CD4-positive, alpha-beta T cell treated with Interferon gamma for 1 hour (primary cell): ENCODE measurements at regions not wholly inside any gene's neighbourhood (a gene's known extent, or its start where the extent isn't known, plus 50 kb on each side); places are given as distances from the start of the nearest gene placed in this dataset.

ENCODE experiments used
- DNase-seq: peaks from one replicate; pipeline ENCODE4 v3.0.0-alpha.2; 2020

DNA sequence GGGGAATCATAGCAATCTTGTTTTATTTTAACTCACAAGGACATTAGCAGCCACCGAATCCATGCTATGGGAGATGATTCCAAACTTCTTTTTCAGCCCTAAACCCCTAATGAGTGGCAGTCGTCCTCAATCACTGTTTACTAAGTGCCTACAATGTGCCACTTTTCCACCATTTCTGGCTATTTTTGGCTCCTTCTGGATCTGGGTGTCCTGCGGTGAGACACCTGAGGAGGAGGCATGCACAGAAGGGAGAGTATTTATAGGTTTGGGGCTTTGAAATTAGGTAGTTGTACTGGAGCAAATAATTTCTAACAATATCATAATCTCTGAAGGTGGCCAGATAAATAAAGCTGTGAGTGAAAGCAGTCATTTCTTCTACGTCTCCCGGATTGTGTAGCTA, 1125.6 kb downstream of the BCL11B start:
- no peak for DNase-seq

DNA sequence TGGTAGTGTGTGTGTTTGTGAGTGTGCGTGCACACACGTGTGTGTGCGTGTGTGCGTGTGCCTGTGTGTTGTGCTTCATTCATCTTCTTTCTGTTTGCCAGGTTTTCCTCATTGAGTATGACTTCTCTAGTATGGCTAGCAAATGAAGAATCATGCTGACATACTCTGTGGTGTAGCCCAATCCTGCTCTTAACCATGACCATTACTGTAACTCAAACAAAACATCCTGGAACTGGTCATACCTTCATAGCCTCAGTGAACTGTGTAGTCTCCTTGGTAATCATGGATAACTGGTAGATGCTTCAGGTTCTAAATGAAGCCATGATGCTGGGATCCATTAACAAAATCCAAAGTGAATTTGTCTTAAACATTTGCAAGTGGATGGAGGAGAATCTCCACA, 1117.7 kb downstream of the BCL11B start:
- no peak for DNase-seq

DNA sequence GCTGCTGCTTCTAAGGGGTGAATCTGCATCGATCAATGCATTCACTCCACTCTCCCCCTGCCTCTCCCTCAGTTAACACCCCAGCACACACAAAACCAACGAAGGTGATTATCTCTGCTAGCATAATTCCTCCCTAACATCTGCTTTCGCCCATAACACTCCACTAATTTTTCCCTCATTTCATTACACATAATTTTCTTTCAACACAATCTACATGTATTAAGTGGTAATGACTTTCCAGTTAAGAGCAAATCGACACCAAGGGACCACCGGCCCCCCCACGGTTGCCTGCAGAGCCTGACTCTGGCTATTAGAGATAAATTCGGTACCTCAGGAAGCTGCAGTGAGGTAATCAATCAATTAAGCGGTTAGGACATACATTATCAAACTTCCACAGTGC, 1115.6 kb downstream of the BCL11B start:
- DNase-seq, result no peak

DNA sequence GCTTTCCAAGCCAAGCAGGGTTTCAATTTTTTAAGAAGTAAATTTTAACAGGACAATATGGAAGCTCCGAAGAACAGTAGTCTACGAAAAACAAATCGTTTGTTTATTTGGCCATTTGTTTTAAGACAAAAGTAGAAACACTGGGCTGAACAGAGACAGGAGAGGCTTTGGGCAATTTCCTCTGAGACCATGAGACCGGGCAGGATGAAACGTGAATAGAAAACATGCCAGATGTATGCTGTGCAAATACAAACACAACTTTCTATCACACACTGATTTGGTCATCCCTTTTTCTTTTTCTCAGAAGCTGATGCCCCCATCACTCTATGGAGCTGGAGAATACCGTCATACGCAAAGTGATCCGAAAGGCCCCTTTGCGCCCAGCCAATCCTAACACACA, 1111.1 kb downstream of the BCL11B start:
- DNase-seq, result no peak

GRCh38 chr14:98161356-98161755, 1110.6 kb downstream of the BCL11B start:
- DNase-seq, result no peak

- no peak for DNase-seq
These were observed 1108.9 kb downstream of the BCL11B start for GRCh38 chr14:98162856-98163805.

DNA sequence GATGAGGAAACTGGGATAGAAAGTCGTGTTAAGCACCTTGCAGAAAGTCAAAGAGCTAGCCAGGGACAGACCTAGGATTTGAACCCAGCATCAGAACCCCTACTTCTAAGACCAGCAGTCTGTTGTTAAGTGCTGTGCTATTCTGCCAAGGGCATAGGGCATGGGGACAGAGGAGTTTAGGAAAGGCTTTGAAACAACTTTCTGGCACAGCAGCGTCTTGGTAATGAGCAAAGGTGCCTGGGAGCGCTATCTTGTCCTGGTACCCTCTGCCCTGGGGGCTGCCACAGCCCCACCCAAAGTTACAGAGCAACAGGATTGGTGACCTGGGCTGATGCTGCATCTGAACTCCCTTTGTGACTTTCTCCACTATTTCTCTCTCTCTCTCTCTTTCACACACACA, 1108.1 kb downstream of the BCL11B start:
- no peak for DNase-seq

- no peak for DNase-seq
These were observed 1106.0 kb downstream of the BCL11B start for GRCh38 chr14:98165976-98166375.

- DNase-seq, result no peak
These were observed 1104.7 kb downstream of the BCL11B start for GRCh38 chr14:98167275-98167674.

DNA sequence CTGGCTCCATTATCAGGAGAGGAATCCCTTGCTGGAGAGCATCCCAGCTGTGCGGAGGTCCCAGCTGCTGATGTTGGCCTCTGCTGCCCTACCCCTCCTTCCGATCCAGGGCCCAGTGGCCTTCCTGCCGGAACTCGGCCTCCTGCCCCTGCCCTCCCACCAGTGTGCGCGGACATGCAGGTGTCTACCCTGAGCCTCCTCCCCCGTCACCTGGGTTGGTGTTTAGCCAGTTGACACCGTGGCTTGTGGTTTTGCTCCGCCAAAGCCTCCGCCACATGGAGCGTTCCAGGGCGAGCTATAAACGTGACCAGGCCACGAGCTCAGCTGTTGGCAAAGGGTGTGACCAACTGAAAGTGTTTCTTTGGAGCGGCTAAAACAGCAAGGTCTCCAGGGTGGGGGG, 1104.3 kb downstream of the BCL11B start:
- DNase-seq, result peak; percentile 32

DNA sequence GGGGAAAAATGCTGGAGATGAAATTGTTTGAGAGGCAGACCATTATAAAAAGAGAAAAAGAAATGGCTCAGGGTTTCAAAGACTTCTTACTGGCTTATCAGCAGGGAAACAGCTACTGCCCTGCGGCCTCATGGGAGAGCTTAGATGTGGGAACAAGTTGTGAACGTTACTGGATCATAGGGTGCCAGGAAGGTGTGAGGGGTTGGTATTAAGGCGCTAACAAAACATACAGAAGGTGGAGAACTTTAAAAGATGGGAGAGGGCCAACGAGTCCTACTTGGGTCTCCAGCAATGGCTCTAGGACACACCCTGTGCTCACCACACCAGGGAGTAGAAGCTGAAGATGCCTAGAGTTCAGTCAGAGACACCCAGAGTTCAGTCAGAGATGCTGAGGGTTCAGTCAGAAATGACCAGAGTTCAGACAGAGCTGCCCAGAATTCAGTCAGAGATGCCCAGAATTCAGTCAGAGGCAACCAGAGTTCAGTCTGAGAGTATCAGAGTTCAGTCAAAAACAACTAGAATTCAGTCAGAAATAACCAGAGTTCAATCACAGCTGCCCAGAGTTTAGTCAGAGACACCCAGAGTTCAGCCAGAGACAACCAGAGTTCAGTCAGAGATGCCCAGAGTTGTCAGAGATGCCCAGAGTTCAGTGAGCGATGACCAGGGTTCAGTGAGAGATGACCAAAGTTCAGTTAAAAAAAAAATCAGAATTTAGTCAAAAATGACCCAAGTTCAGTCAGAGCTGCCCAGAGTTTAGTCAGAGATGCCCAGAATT, 1103.6 kb downstream of the BCL11B start:
- DNase-seq, result no peak

- DNase-seq, result no peak
These were observed 1102.8 kb downstream of the BCL11B start for GRCh38 chr14:98169170-98169587.

GRCh38 chr14:98170575-98170974, 1101.4 kb downstream of the BCL11B start:
- no peak for DNase-seq

- no peak for DNase-seq
These were observed 1100.3 kb downstream of the BCL11B start for GRCh38 chr14:98171654-98172053.

GRCh38 chr14:98172243-98172778, 1099.7 kb downstream of the BCL11B start:
- no peak for DNase-seq

- DNase-seq, result peak; percentile 73
These were observed 1098.7 kb downstream of the BCL11B start for GRCh38 chr14:98173305-98173704.

GRCh38 chr14:98174041-98174440, 1098.0 kb downstream of the BCL11B start:
- no peak for DNase-seq

DNA sequence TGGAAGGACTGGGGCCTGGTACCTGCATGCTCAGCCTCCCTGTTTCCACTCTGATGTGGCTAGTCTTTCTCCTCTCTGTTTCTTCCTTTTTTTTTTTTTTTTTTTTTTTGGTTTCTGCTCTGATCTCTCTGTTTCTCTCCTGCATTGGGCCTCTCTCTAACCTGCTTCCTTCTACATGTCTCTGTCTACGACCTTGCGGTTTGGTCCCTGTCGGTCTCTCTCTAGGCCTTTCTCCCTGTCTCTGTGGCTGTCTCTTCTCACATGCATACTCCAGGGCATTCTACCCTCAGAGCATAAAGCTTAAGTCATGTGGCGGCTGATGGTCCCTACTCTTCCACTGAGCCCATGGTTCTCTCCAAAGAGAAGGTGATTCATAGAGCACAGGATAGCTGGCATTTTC, 1096.6 kb downstream of the BCL11B start:
- no peak for DNase-seq

DNA sequence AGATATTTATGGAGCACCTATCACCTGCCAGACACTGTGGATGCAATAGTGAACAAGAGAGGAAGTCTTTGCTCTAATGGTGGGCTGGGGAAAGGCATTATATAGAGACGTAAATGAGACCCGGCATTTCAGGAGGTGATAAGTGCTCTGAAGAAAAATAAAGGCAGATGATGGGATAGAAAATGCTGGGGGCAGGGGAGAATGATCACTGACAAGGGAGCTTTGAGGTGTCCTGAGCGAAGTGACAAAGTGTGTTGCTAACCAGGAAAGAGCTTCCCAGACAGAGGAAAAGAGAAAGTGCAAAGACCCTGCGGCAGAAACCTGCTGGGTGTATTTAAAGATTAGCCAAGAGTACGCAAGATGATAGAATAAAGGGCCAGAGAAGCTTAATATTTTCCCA, 1096.1 kb downstream of the BCL11B start:
- no peak for DNase-seq

GRCh38 chr14:98176892-98177291, 1095.1 kb downstream of the BCL11B start:
- no peak for DNase-seq

DNA sequence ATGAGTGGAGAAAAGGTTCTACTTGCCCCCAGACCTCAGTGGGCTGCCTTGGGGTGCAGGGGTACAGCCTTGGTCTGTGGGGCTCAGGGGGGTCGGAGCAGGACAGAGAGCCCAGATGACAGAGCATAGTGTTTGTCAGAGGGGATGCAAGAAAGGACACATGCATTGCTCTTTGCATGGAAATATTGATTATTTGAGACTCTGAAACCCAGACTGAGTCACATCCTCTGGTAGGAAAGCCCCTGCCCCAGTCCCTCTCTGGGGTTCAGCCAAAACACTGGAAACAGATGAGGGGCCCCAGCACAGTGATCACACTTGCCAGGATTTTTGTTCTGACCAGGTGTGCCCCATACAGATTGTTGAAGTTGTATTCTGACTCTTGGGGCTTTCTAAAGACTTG, 1094.4 kb downstream of the BCL11B start:
- DNase-seq, result no peak

DNA sequence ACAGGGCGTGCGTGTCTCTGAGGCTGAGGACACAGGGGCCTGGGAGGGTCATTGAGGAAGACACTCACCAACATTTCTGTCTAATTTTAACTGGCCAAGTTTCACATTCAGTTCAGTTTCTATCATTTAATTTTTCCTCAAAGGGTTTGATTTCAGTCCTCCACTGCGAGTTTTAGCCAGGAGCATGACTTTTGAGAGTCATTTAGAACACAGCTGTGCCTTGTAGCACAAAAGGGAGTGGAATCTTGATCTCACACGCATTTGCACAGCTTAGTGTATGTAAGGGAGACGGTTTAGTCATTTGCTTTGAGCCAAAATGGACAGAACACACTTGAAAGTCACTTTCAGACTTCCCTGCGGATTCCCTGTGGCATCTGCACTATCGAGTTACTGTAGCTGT, 1090.8 kb downstream of the BCL11B start:
- DNase-seq, result no peak

GRCh38 chr14:98181768-98182167, 1090.2 kb downstream of the BCL11B start:
- DNase-seq, result no peak
